Colon (tissue), 2 donors: ENCODE measurements at regions not wholly inside any gene's neighbourhood (a gene's known extent, or its start where the extent isn't known, plus 50 kb on each side); places are given as distances from the start of the nearest gene placed in this dataset.
"Not testable (repeated sequence)": the region's sequence is repeated elsewhere in the genome, so short reads cannot be mapped to it uniquely, and the experiment has no call there.

Source experiments
- FAIRE-seq: peaks from 2 replicates; lab custom pipeline; 2012; peaks lifted over from hg19 to GRCh38; lab: Jason Lieb, UNC
- donor health status: control.
- donor health status: control.

- not testable (repeated sequence) for FAIRE-seq
Measured at GRCh38 chr21:35800796-35801385, 259.4 kb downstream of the SETD4 start.

- FAIRE-seq: no peak
Measured at GRCh38 chr21:35796844-35797243, 263.5 kb downstream of the SETD4 start.

- FAIRE-seq: not testable (repeated sequence)
Measured at GRCh38 chr21:35794527-35794926, 265.8 kb downstream of the SETD4 start.

- FAIRE-seq: no peak
Measured at GRCh38 chr21:35792569-35793305, 267.6 kb downstream of the SETD4 start.

DNA sequence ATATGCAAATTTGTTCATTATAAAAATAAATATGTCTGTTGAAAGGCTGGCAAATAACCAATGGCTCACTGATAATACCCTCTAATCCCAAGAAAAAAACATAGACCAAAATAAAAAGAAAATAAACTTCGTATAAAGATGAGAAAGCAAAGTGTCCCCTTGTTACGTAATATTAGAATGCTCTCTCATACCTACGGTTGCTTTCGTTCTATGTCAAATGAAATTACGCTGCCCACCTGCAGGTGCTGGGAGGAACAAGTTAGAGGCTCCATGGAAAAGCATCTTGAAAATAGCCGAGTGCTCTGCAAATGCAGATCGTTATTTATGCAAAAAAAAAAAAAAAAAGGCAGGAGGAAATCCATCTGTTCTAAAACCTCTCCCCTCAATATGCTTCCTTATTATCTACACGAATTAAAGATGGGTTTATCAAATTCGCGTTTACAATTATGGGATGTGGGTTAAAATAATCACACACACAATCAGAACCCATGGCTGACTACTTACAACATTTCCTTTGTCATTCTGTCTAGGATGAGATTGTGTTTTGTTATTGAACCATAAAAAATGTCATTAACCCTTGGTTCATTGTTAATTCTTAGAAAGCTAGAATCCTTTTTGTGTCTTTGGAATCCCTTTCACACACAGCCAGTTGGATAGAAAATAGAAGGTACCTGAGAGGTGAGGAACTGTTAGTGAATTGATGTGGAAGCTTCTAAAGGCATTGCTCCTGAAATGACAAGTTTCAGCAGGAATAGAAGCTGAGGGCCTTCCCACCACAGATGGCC lies 268.6 kb downstream of the SETD4 start:
- no peak for FAIRE-seq

- no peak for FAIRE-seq
Measured at GRCh38 chr21:35783721-35784120, 276.6 kb downstream of the SETD4 start.

DNA sequence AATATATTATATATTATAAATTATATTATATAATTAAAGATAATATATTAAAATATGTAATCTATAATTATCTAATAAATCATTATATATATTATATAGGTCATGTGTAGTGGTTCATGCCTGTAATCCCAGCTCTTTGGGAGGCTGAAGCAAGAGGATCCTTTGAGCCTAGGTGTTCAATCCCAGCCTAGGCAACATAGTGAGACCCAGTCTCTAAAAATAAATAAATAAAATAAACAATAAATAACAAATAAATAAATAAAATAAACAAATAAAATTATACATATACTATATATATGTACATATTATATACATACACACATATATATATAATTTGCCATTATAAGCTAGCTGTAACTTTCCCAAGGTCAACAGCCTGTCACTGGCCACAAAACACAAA lies 277.7 kb downstream of the SETD4 start:
- FAIRE-seq: no peak

DNA sequence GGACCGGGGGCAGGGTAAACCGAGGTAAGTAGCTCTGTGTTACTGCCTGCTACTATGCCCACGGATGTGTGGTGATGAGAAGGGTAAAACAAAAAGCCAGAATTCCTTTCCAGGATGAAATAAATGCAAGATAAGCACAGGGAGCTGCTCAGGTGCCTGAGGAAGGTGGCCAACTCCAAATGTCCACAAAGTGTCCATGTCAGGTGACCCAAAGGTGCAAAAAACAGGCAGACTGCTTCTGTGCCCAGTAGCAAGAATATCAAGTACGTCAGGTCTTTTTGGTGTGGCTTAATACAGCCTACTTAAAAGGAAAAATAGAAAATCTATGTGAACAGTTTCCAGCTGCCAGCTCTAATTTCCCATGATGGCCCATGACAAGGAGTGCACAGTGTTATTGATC lies 279.3 kb downstream of the SETD4 start:
- no peak for FAIRE-seq

DNA sequence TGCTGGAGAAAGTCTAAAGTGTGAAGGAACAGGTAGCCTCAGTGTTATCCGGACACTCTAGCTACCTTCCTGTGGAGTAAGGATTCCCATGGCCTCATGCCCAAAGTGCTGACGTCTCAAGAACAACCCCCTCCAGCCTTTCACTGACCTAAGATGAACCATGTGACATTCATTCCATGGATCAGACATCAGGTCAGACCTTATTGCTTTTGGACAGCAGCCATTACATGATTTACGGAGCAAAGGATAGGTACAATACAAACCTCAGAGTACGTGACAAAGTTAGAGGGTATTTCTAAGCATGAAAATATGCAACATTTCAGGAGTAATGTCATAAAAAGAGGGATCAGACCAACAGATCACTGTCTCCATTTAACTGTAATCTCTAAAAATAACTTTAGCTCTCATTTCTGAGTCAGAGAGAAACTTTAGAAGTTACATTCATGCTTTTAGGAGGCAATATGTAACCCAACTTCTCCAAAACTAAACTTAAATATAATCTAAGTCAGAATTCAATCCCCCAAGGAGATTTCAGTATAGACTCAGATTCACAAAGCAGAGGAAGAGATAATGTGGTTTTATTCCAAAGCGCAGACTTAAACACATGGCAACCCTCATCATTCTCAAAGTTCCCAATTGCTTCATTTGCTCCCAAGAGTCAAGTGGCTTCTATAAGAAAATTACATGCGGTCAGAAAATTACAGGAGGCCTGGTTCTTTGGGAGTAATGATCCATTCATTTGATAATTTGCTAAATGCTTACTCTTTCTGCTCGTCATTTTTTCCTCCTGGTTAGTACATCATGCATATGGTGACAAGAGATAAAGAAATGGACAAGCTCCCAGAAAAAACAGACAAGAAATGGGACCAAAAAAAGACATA lies 280.4 kb downstream of the SETD4 start:
- FAIRE-seq: no peak

GRCh38 chr21:35779167-35779566 lies 281.2 kb downstream of the SETD4 start:
- no peak for FAIRE-seq

DNA sequence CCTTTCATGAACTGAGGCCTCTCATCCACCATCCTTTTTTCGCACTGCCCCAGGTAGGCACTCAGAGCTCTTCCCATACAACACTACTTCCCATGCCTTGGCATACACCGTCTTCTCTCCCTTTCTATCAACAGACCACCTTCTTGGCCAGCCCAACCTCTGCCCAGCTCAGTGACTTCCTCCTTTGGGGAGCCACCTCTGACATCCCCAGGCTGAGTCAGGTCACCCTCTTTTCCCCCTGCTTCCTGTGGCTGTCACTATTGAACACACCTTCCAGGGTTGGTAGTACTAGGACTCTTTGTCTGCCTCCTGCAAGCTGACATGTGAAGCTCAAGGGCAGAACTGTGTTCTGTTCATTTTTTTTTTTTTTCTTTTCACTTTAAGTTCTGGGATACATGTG lies 283.2 kb downstream of the SETD4 start:
- FAIRE-seq: no peak

DNA sequence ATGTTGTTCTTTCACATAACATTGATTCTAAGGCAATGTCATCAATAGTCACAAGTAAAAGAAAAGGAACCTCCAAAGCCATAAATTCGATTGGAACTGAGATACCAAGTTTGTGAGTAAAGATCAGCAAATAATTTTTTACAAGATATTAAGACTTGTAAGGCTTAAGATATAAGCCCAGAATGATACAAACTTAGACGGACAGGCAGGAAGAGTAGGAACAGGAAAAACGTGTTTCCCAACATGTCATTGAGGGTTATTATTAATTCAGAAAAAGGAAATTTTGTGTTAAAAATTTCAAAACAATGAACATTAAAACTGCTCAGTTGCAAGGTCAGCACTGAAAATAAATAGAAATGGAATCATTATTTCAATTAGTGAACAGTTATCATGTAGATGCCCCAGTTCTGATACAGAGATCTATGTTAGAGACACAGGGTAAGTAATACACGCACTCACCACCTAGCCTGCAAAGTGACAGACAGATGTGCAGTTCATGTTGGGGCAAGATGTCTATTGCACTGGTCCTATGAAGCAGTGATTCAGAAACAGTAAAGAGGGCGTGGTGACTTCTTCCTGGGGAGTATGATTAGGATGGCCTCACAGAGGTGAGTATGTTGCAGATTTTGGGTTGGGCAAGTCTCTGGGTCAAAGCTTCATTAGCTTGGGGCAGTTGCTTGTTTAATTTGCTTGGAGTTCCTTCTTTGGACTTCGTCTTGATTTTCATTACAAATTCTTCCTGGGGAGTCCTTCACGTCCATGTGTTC lies 284.4 kb downstream of the SETD4 start:
- FAIRE-seq: no peak

GRCh38 chr21:35770101-35770945 lies 290.0 kb downstream of the SETD4 start:
- FAIRE-seq: no peak

DNA sequence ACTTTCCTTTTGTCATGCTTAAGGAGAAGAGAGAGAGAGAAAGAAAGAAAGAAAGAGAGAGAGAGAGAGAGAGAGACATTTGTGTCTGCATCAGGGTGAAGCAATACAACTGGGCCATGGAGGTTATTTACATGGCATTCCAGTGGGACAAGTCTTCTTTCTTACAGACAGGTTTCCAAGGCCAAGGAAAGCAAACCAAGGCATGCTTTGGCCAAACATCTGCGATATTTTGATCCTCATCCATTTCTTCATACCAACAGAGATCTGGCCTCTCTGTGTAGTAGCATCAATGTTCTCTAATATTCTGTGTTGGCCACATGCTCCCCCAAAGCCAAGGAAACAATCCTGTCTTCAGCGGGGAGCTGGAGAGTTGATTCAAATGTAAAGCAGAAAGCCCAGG lies 292.1 kb downstream of the SETD4 start:
- FAIRE-seq: no peak

- FAIRE-seq: no peak
Measured at GRCh38 chr21:35764586-35764985, 295.7 kb downstream of the SETD4 start.

DNA sequence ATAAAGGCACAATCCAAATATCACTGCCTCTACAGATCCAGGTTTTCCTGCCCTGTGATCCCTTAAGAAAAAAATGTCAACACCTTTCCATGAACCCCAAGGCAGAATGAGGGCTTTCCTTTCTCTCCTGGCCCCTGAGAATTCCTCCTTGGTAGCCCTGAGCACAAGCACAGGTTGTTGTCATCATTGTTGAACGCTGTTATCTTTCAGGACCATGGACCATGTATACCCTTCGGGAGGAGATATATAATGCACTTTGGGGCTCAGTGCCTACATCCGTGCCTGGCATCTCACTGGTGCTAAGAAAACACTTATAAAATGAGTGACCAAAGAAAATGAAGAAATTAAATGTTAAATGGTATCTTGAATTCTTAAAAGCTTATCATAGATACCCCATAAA lies 296.2 kb downstream of the SETD4 start:
- FAIRE-seq: no peak

DNA sequence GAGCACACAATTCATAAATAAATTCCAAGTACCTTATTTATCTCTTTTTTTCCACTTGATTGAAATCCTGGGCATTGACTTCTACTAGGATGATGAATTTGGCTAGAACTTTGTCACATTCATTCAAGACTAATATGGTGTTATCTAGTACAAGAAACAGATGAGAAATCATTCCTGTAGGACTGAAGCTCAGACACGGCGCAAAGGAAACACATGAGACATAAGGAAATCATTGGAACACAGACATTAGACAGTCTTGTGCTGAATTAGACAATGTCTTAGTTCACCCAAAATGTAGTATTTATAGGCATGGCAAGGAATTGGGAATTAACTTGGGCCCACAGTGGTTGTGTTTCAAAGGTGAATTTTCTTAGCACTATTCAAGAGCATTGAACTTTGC lies 305.7 kb downstream of the SETD4 start:
- no peak for FAIRE-seq

DNA sequence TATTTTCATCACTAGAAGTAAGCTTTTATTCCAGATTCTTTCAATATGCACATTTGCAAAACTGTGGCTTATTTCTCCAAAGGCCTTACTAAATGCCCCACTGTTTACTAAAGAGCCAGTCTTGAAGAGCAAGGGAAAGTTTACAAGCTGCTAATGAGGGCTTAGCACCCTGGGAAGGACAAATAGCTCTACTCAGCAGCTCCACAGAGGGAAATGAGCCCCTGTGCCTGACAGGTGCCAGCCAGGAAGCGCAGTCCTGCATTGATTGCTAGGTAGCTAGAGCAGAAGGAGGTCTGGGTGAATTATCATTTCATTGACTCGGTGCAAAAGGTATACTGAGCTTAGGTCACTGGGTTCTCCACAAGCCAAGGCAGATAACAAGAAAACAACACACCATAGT lies 307.0 kb downstream of the SETD4 start:
- no peak for FAIRE-seq

DNA sequence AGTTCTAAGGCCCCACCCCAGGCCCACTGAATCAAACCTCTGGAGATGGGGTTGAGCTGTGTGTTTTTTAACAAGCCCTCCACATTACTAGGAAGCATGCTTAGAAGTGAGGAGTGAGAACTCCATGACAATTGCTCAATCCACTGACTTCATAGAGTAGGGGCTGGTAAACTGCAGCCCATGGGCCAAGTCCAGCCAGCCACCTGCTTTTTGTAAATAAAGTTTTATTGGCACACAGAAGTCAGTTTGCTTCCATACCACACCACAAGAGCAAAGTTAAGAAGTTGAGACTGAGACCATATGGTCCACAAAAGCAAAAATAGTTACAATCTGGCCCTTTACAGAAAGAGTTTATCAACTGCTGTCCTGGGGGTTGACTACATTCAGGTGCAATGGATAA lies 309.2 kb downstream of the SETD4 start:
- FAIRE-seq: no peak

DNA sequence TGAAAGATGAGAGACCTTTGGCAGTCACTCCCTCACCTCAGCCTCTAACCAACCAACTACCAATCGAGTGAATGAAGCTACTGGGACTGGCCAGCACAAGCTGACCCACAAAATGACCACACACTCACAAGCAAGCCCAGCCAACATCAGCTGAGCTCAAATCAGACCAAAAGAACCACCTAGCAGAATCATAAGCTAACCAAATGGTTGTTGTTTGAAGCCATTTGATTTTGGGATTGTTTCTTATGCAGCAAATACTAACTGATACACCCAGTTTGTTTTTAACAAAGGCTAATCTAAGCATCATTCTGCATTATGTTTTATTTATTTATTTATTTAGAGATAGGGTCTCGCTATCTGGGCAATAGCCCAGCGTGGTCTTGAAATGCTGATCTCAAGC lies 310.4 kb downstream of the SETD4 start:
- FAIRE-seq: no peak
